VCaP (cell line): ENCODE measurements at regions not wholly inside any gene's neighbourhood (a gene's known extent, or its start where the extent isn't known, plus 50 kb on each side); places are given as distances from the start of the nearest gene placed in this dataset.

Source experiments
- H3K27ac ChIP-seq: fragments of 450-650 bp; 2 replicates; pipeline ENCODE4 v1.5.1; 2017
- CTCF ChIP-seq: fragments of 450-650 bp; conservative IDR thresholded peaks from 2 replicates; pipeline ENCODE4 v1.5.1; 2017; ENCODE audit warnings: mild to moderate bottlenecking, moderate library complexity

GRCh38 chr6:2523061-2523460 is 227.7 kb downstream of the MYLK4 start:
- no peak for TF ChIP-seq CTCF
- no peak overlapping the region for H3K27ac ChIP-seq

GRCh38 chr6:2522521-2522920 is 228.2 kb downstream of the MYLK4 start:
- no peak for TF ChIP-seq CTCF
- H3K27ac ChIP-seq, result no peak overlapping the region

DNA sequence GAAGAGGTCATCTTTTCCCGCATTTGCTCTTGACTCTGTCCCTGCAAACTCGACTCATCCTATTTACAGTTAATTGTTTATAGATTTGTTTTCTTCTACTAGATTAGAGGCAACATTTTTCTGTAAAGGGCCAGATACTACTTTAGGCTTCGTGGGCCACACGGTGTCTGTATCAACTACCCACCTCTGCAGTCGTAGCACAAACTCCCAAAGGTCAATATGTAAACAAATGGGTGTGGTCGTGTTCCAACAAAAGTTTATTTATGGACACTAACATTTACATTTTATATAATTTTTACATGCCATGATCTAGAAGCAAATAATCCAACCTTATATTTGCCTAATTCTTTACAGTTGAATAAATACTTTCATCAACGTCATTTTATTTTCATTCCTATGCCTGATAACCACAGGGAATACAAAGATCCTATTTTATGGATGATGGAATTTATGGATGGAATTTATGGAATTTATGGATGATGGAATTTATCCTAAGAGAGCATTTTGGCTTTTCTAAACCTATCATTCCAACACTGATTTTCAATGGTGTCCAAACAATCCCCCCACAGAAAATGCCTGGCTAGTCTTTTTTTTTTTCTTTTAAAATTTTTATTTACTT is 232.8 kb downstream of the MYLK4 start:
- H3K27ac ChIP-seq, result no peak overlapping the region
- no peak for TF ChIP-seq CTCF

DNA sequence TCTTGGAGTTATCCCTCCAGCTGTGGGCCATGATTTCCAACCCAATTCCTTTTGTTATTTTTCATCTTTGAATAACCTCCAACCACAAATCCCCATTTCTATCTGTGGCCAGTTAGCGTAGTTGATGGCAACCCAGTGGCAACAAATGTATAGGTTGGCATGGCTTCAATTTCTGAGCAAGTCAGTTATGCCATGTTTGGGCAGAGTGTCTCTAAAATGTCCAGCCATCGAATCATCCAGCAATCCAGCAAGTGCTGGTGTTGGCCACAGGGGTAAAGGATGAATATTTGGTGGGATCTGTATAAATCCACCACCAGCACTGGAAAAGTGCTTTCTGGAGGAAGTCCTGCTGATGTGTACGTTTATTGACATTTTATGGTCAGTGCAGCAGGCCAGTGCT is 233.3 kb downstream of the MYLK4 start:
- no peak for TF ChIP-seq CTCF
- no peak overlapping the region for H3K27ac ChIP-seq

GRCh38 chr6:2516059-2516458 is 234.7 kb downstream of the MYLK4 start:
- H3K27ac ChIP-seq, result no peak overlapping the region
- TF ChIP-seq CTCF, result no peak

DNA sequence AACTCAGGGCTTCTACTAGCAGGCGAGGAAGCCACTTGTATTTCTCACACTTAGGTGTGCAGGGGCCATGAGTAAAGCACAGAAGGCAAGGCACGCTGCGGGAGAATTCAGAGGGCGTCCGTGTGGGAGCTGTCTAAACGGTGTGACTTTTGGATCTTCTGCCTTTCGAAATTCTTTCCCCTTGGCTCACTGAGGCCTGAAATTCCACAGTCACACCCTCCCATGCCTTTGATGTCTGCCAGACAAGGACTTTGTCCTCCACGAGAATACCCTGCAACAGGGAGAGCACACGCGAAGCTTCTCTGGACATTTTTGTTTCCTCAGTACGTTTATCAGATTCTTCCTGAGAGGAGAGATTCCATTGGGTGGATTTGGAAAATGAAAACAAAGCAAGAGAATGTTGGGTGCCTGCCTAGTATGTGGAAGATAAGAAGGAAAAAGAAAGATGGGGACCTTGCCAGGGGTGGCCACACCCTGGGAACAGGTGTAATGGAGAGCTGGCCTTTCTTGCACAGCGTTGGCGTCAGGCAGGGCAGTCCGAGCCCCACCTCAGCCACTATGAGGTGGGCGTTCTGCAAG is 235.7 kb downstream of the MYLK4 start:
- TF ChIP-seq CTCF, result no peak
- no peak overlapping the region for H3K27ac ChIP-seq

DNA sequence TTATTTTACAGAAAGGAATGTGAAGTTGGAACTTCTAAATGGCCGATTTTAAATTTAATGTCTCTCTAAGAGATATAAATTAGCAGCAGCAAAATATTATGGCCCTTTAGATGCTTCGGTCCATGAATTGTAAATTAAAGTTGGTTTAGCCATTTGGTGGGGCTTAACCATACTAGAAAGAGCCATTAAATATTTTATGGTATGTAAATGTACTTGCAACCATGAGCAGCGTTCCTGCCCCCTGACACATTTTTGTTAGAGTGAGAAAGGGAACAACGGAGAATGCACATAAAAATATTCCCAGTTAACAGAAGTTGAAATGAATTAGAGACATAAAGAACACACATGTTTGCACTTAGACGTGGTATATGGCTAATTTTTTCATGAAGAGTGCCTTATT is 237.9 kb downstream of the MYLK4 start:
- no peak for TF ChIP-seq CTCF
- no peak overlapping the region for H3K27ac ChIP-seq
